Neural progenitor cell (in vitro differentiated cells): ENCODE measurements at regions not wholly inside any gene's neighbourhood (a gene's known extent, or its start where the extent isn't known, plus 50 kb on each side); places are given as distances from the start of the nearest gene placed in this dataset.

ENCODE experiments used
- DNase-seq: peaks from one replicate; pipeline ENCODE4 v3.0.0-alpha.2; 2016; ENCODE audit warnings: low spot score
- H2AFZ ChIP-seq: fragments of 200-600 bp; sonication (generic); replicated peaks from 2 replicates; pipeline ENCODE4 v1.6.1; 2016; ENCODE audit warnings: antibody characterized with exemption
- H3F3A ChIP-seq: fragments of 200-600 bp; sonication (generic); 2 replicates; pipeline ENCODE4 v1.6.1; 2016; ENCODE audit warnings: antibody characterized with exemption, low read depth
- H3K27ac ChIP-seq: fragments of 200-600 bp; sonication (generic); 2 replicates; pipeline ENCODE4 v1.5.1; 2016; ENCODE audit warnings: mild to moderate bottlenecking
- H3K27me3 ChIP-seq: fragments of 200-600 bp; sonication (generic); 2 replicates; pipeline ENCODE4 v1.6.1; 2016; ENCODE audit warnings: mild to moderate bottlenecking, moderate library complexity
- H3K36me3 ChIP-seq: fragments of 200-600 bp; sonication (generic); 2 replicates; pipeline ENCODE4 v1.5.1; 2016
- H3K4me1 ChIP-seq: fragments of 200-600 bp; sonication (generic); 2 replicates; pipeline ENCODE4 v1.6.1; 2016; ENCODE audit warnings: mixed run types
- H3K4me2 ChIP-seq: fragments of 200-600 bp; sonication (generic); 2 replicates; pipeline ENCODE4 v1.6.1; 2016
- H3K4me3 ChIP-seq: fragments of 200-600 bp; sonication (generic); 2 replicates; pipeline ENCODE4 v1.5.1; 2016
- H3K79me2 ChIP-seq: fragments of 200-600 bp; sonication (generic); 2 replicates; pipeline ENCODE4 v1.6.1; 2016; ENCODE audit warnings: low read depth
- H3K9ac ChIP-seq: fragments of 200-600 bp; sonication (generic); 2 replicates; pipeline ENCODE4 v1.6.1; 2016
- H3K9me3 ChIP-seq: fragments of 200-600 bp; sonication (generic); 2 replicates; pipeline ENCODE4 v1.5.1; 2016; ENCODE audit warnings: low read depth
- H4K20me1 ChIP-seq: fragments of 200-600 bp; sonication (generic); 2 replicates; pipeline ENCODE4 v1.6.1; 2016; ENCODE audit warnings: low read depth
- H3K27ac Mint-ChIP-seq: 3 replicates; pipeline ENCODE4 v1.8.0; 2021; ENCODE audit warnings: mixed read lengths
- H3K27me3 Mint-ChIP-seq: 2 replicates; pipeline ENCODE4 v1.8.0; 2022; ENCODE audit warnings: low read depth, mild to moderate bottlenecking, inconsistent platforms, moderate library complexity, mixed read lengths; ENCODE audit not compliant: insufficient read depth
- H3K36me3 Mint-ChIP-seq: 3 replicates; pipeline ENCODE4 v1.8.0; 2021; ENCODE audit warnings: mixed read lengths
- H3K4me1 Mint-ChIP-seq: 3 replicates; pipeline ENCODE4 v1.8.0; 2021; ENCODE audit warnings: mixed read lengths
- H3K4me3 Mint-ChIP-seq: 3 replicates; pipeline ENCODE4 v1.8.0; 2021; ENCODE audit warnings: mild to moderate bottlenecking, moderate library complexity, mixed read lengths
- H3K9me3 Mint-ChIP-seq: 3 replicates; pipeline ENCODE4 v1.8.0; 2020; ENCODE audit warnings: mixed read lengths
- EZH2 ChIP-seq: fragments of 200-600 bp; sonication (generic); IDR thresholded peaks from 2 replicates; pipeline ENCODE4 v1.6.1; 2017; ENCODE audit warnings: antibody characterized with exemption, mild to moderate bottlenecking, moderate library complexity
- EZH2phosphoT487 ChIP-seq: fragments of 200-600 bp; sonication (generic); IDR thresholded peaks from 2 replicates; pipeline ENCODE4 v1.6.1; 2017; ENCODE audit warnings: antibody characterized with exemption
- TF ChIP-seq, protein P1 (sequence below): fragments of 200-600 bp; sonication (generic); IDR thresholded peaks from 2 replicates; pipeline ENCODE4 v1.5.1; 2017; ENCODE audit warnings: antibody characterized with exemption, mild to moderate bottlenecking

- no peak overlapping the region for H3K9ac ChIP-seq
- H3K4me1 Mint-ChIP-seq: no peaks in the 10 kb centered on the region
- no peak overlapping the region for H2AFZ ChIP-seq
- no peak overlapping the region for H3K27ac Mint-ChIP-seq
- H3F3A ChIP-seq: no peaks in the 10 kb centered on the region
- DNase-seq: no peak
- H3K27ac ChIP-seq: no peak overlapping the region
- H3K79me2 ChIP-seq: no peaks in the 10 kb centered on the region
- no peaks in the 10 kb centered on the region for H3K9me3 Mint-ChIP-seq
- peaks cover 2% of the 10 kb centered on the region for H3K27me3 Mint-ChIP-seq
- H3K36me3 ChIP-seq: no peaks in the 10 kb centered on the region
- H3K9me3 ChIP-seq: no peaks in the 10 kb centered on the region
- H3K4me3 Mint-ChIP-seq: no peak overlapping the region
- TF ChIP-seq, protein P1, sequence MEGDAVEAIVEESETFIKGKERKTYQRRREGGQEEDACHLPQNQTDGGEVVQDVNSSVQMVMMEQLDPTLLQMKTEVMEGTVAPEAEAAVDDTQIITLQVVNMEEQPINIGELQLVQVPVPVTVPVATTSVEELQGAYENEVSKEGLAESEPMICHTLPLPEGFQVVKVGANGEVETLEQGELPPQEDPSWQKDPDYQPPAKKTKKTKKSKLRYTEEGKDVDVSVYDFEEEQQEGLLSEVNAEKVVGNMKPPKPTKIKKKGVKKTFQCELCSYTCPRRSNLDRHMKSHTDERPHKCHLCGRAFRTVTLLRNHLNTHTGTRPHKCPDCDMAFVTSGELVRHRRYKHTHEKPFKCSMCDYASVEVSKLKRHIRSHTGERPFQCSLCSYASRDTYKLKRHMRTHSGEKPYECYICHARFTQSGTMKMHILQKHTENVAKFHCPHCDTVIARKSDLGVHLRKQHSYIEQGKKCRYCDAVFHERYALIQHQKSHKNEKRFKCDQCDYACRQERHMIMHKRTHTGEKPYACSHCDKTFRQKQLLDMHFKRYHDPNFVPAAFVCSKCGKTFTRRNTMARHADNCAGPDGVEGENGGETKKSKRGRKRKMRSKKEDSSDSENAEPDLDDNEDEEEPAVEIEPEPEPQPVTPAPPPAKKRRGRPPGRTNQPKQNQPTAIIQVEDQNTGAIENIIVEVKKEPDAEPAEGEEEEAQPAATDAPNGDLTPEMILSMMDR: no peak
- TF ChIP-seq EZH2 (no peak), EZH2phosphoT487 (no peak)
- no peaks in the 10 kb centered on the region for H4K20me1 ChIP-seq
- H3K27me3 ChIP-seq: no peaks in the 10 kb centered on the region
- H3K4me2 ChIP-seq: no peak overlapping the region
- H3K4me3 ChIP-seq: no peak overlapping the region
- peaks cover 5% of the 10 kb centered on the region for H3K4me1 ChIP-seq
- H3K36me3 Mint-ChIP-seq: no peaks in the 10 kb centered on the region
Observed at GRCh38 chr10:59577984-59578383, 131.7 kb downstream of the SLC16A9 start.

DNA sequence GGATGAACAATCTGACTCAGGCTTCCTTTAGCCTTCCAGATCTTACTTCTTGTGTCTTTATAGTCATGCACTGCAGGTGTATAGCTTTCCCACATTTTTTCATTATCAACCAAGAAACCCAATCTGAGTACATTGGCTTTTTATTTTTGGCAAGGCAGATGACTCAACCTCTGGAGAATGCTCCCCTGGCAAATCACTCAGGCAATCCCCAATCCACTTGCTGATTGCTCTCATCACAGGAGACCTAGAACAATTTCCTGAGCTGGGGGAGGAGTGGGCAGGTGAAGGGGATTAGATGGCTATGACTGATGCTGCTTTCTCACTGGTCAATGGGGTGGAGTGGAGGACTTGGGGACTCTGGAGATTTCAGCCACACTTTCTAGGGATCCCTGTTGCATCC is 134.4 kb downstream of the SLC16A9 start:
- no peak for DNase-seq
- no peak overlapping the region for H3K4me3 ChIP-seq

GRCh38 chr10:59563531-59563930 is 146.1 kb downstream of the SLC16A9 start:
- Mint-ChIP-seq H3K27me3 (no peaks in the 10 kb centered on the region), H3K4me3 (no peak overlapping the region), H3K9me3 (peaks cover 2% of the 10 kb centered on the region), H3K4me1 (peaks cover 7% of the 10 kb centered on the region), H3K36me3 (no peaks in the 10 kb centered on the region), H3K27ac (no peak overlapping the region)
- Histone ChIP-seq H3K9ac (no peak overlapping the region), H3K27ac (no peak overlapping the region), H3F3A (no peaks in the 10 kb centered on the region), H3K9me3 (no peaks in the 10 kb centered on the region), H3K27me3 (no peaks in the 10 kb centered on the region), H3K4me3 (no peak overlapping the region), H4K20me1 (no peaks in the 10 kb centered on the region), H3K36me3 (no peaks in the 10 kb centered on the region), H2AFZ (no peak overlapping the region), H3K4me1 (peaks cover 1% of the 10 kb centered on the region), H3K79me2 (no peaks in the 10 kb centered on the region), H3K4me2 (no peak overlapping the region)
- TF ChIP-seq, protein P1: no peak
- TF ChIP-seq EZH2: no peak
- no peak for TF ChIP-seq EZH2phosphoT487
- no peak for DNase-seq

More for the DNA sequence above, 134.4 kb downstream of the SLC16A9 start:
- Histone ChIP-seq H3K9me3 (no peaks in the 10 kb centered on the region), H3K36me3 (no peaks in the 10 kb centered on the region), H2AFZ (no peak overlapping the region), H3K9ac (no peak overlapping the region), H3K27ac (no peak overlapping the region), H3K27me3 (no peaks in the 10 kb centered on the region), H3K4me2 (no peak overlapping the region), H4K20me1 (no peaks in the 10 kb centered on the region), H3F3A (no peaks in the 10 kb centered on the region), H3K79me2 (no peaks in the 10 kb centered on the region), H3K4me1 (peaks cover 18% of the 10 kb centered on the region)
- H3K27me3 Mint-ChIP-seq: peaks cover 2% of the 10 kb centered on the region
- H3K4me1 Mint-ChIP-seq: peaks cover 3% of the 10 kb centered on the region
- no peaks in the 10 kb centered on the region for H3K36me3 Mint-ChIP-seq
- no peak overlapping the region for H3K4me3 Mint-ChIP-seq
- H3K27ac Mint-ChIP-seq: no peak overlapping the region
- TF ChIP-seq, protein P1: no peak
- TF ChIP-seq EZH2 (no peak), EZH2phosphoT487 (no peak)
- H3K9me3 Mint-ChIP-seq: no peaks in the 10 kb centered on the region
